ENCODE measurements at regions not wholly inside any gene's neighbourhood (a gene's known extent, or its start where the extent isn't known, plus 50 kb on each side); places are given as distances from the start of the nearest gene placed in this dataset.

- intact Hi-C loops (cut with micrococcal nuclease; ENCODE audit: unreplicated experiment) (no loop called here), in situ Hi-C loops (cut with HindIII; ENCODE audit: low pct_unique_long_range_greater_than_20kb, low sequenced_read_pairs) (no loop called here)
- no peaks in the 10 kb centered on the region for H3K27me3 ChIP-seq (ENCODE audit: control insufficient read depth, insufficient read depth, low read length)
- no peak for DNase-seq (ENCODE audit: low read depth, low spot score)
- no peaks in the 10 kb centered on the region for H3K4me1 ChIP-seq (ENCODE audit: control insufficient read depth, insufficient read depth, low read length)
- H3K4me3 ChIP-seq (ENCODE audit: low read depth in 2 of 2, low read length in 2 of 2) = no peak overlapping the region
- H3K36me3 ChIP-seq (ENCODE audit: control insufficient read depth, insufficient read depth, low read length) = no peaks in the 10 kb centered on the region; the same call in 1 of the 2 replicates
- no peak overlapping the region for H3K27ac ChIP-seq (ENCODE audit: low read length)
- peaks cover 4% of the 10 kb centered on the region; the same call in 1 of the 2 replicates for H3K9me3 ChIP-seq (ENCODE audit: control insufficient read depth, insufficient read depth, low read depth, low read length)
- POLR2A ChIA-PET = no interaction called here
- no TSS peak for BruUV-seq (replicated peaks)
- CTCF ChIA-PET = no interaction called here
- ATAC-seq = no peak
- TF ChIP-seq SIN3A (IDR thresholded peaks at IDR 0.05; ENCODE audit: borderline replicate concordance, insufficient read depth, low read depth, low read length) (no peak), POLR2AphosphoS5 (IDR thresholded peaks at IDR 0.05; ENCODE audit: low read depth, low read length) (no peak), TCF7L2 (IDR thresholded peaks at IDR 0.05; ENCODE audit: low read depth, low read length) (no peak), CTCF (IDR thresholded peaks at IDR 0.05) (no peak), REST (IDR thresholded peaks at IDR 0.05; ENCODE audit: insufficient read depth in 1 of 2, low read depth in 2 of 2, low read length in 1 of 2) (no peak)
Measured at GRCh38 chr2:83113953-83114352, 1345.1 kb downstream of the SUCLG1 start.

GRCh38 chr2:83112858-83113257 lies 1346.2 kb downstream of the SUCLG1 start:
- H3K4me3 ChIP-seq (ENCODE audit: low read depth in 2 of 2, low read length in 2 of 2) = no peak overlapping the region
- POLR2A ChIA-PET = no interaction called here
- intact Hi-C loops (cut with micrococcal nuclease; ENCODE audit: unreplicated experiment) (no loop called here), in situ Hi-C loops (cut with HindIII; ENCODE audit: low pct_unique_long_range_greater_than_20kb, low sequenced_read_pairs) (no loop called here)
- H3K9me3 ChIP-seq (ENCODE audit: control insufficient read depth, insufficient read depth, low read depth, low read length) = peaks cover 4% of the 10 kb centered on the region; the same call in 1 of the 2 replicates
- H3K36me3 ChIP-seq (ENCODE audit: control insufficient read depth, insufficient read depth, low read length) = no peaks in the 10 kb centered on the region; the same call in 1 of the 2 replicates
- no peak for DNase-seq (ENCODE audit: low read depth, low spot score)
- no peaks in the 10 kb centered on the region for H3K27me3 ChIP-seq (ENCODE audit: control insufficient read depth, insufficient read depth, low read length)
- no peaks in the 10 kb centered on the region for H3K4me1 ChIP-seq (ENCODE audit: control insufficient read depth, insufficient read depth, low read length)
- TF ChIP-seq POLR2AphosphoS5 (IDR thresholded peaks at IDR 0.05; ENCODE audit: low read depth, low read length) (no peak), SIN3A (IDR thresholded peaks at IDR 0.05; ENCODE audit: borderline replicate concordance, insufficient read depth, low read depth, low read length) (no peak), REST (IDR thresholded peaks at IDR 0.05; ENCODE audit: insufficient read depth in 1 of 2, low read depth in 2 of 2, low read length in 1 of 2) (no peak), TCF7L2 (IDR thresholded peaks at IDR 0.05; ENCODE audit: low read depth, low read length) (no peak), CTCF (IDR thresholded peaks at IDR 0.05) (no peak)
- BruUV-seq (replicated peaks) = no TSS peak
- no peak for ATAC-seq
- CTCF ChIA-PET = no interaction called here
- no peak overlapping the region for H3K27ac ChIP-seq (ENCODE audit: low read length)

All from Panc1 (cell line).